GM06990 (cell line): ENCODE measurements at regions not wholly inside any gene's neighbourhood (a gene's known extent, or its start where the extent isn't known, plus 50 kb on each side); places are given as distances from the start of the nearest gene placed in this dataset.
"Not testable (repeated sequence)": the region's sequence is repeated elsewhere in the genome, so short reads cannot be mapped to it uniquely, and the experiment has no call there.

Source experiments
- DNase-seq: peaks from one replicate; pipeline ENCODE4 v3.0.0-alpha.2; 2011; ENCODE audit not compliant: insufficient read length; ENCODE audit errors: extremely low read depth
- H3K27me3 ChIP-seq: replicated peaks from 2 replicates; pipeline ENCODE4 v1.6.0; 2011; ENCODE audit warnings: low read length; ENCODE audit not compliant: control insufficient read depth, insufficient read depth
- H3K36me3 ChIP-seq: 2 replicates; pipeline ENCODE4 v1.5.1; 2011; ENCODE audit warnings: low read length; ENCODE audit not compliant: control insufficient read depth, insufficient read depth
- H3K4me3 ChIP-seq: replicated peaks from 2 replicates; pipeline ENCODE4 v1.5.1; 2011; ENCODE audit warnings: low read depth, mild to moderate bottlenecking, control low read depth, low read length
- CTCF ChIP-seq: IDR thresholded peaks from 2 replicates; pipeline ENCODE4 v1.5.1; 2011; ENCODE audit warnings: low read length, control low read depth, mild to moderate bottlenecking, inconsistent platforms; ENCODE audit not compliant: insufficient read depth, poor library complexity, severe bottlenecking

GRCh38 chr1:83365320-83365719, 633.6 kb downstream of the TTLL7 start:
- H3K27me3 ChIP-seq, H3K4me3 ChIP-seq, H3K36me3 ChIP-seq, DNase-seq: not testable (repeated sequence)

GRCh38 chr1:83345375-83345774, 653.6 kb downstream of the TTLL7 start:
- H3K4me3 ChIP-seq, H3K36me3 ChIP-seq, DNase-seq, H3K27me3 ChIP-seq: not testable (repeated sequence)

- not testable (repeated sequence) for DNase-seq, H3K4me3 ChIP-seq, H3K27me3 ChIP-seq, H3K36me3 ChIP-seq
These were observed 655.2 kb downstream of the TTLL7 start for GRCh38 chr1:83343767-83344166.

- not testable (repeated sequence) for H3K27me3 ChIP-seq, DNase-seq, H3K4me3 ChIP-seq, H3K36me3 ChIP-seq
These were observed 655.9 kb downstream of the TTLL7 start for GRCh38 chr1:83342995-83343394.

- not testable (repeated sequence) for DNase-seq, H3K4me3 ChIP-seq, H3K36me3 ChIP-seq, H3K27me3 ChIP-seq
These were observed 666.6 kb downstream of the TTLL7 start for GRCh38 chr1:83332308-83332707.

GRCh38 chr1:83318366-83318765, 680.6 kb downstream of the TTLL7 start:
- Histone ChIP-seq H3K27me3 (no peaks in the 10 kb centered on the region), H3K36me3 (no peaks in the 10 kb centered on the region), H3K4me3 (no peak overlapping the region)
- no peak for TF ChIP-seq CTCF
- DNase-seq, result no peak

GRCh38 chr1:83315446-83315845, 683.5 kb downstream of the TTLL7 start:
- not testable (repeated sequence) for H3K27me3 ChIP-seq, H3K36me3 ChIP-seq, DNase-seq, H3K4me3 ChIP-seq

- H3K27me3 ChIP-seq, H3K36me3 ChIP-seq, H3K4me3 ChIP-seq, DNase-seq: not testable (repeated sequence)
These were observed 688.8 kb downstream of the TTLL7 start for GRCh38 chr1:83310161-83310560.

GRCh38 chr1:83309035-83309434, 689.9 kb downstream of the TTLL7 start:
- DNase-seq, H3K27me3 ChIP-seq, H3K36me3 ChIP-seq: not testable (repeated sequence)

GRCh38 chr1:83306811-83307210, 692.1 kb downstream of the TTLL7 start:
- DNase-seq, H3K36me3 ChIP-seq, H3K4me3 ChIP-seq, H3K27me3 ChIP-seq: not testable (repeated sequence)

More at GRCh38 chr1:83309035-83309434, 689.9 kb downstream of the TTLL7 start:
- H3K4me3 ChIP-seq, result not testable (repeated sequence)

GRCh38 chr1:83295594-83295993, 703.3 kb downstream of the TTLL7 start:
- DNase-seq, H3K27me3 ChIP-seq, H3K4me3 ChIP-seq, H3K36me3 ChIP-seq: not testable (repeated sequence)

GRCh38 chr1:83287391-83287790, 711.5 kb downstream of the TTLL7 start:
- not testable (repeated sequence) for H3K4me3 ChIP-seq, DNase-seq, H3K36me3 ChIP-seq, H3K27me3 ChIP-seq

- DNase-seq, H3K4me3 ChIP-seq, H3K27me3 ChIP-seq, H3K36me3 ChIP-seq: not testable (repeated sequence)
These were observed 724.3 kb downstream of the TTLL7 start for GRCh38 chr1:83274656-83275055.

- H3K36me3 ChIP-seq, DNase-seq, H3K4me3 ChIP-seq, H3K27me3 ChIP-seq: not testable (repeated sequence)
These were observed 726.4 kb downstream of the TTLL7 start for GRCh38 chr1:83272484-83272883.
